Stromal cell of bone marrow (primary cell): ENCODE measurements at regions not wholly inside any gene's neighbourhood (a gene's known extent, or its start where the extent isn't known, plus 50 kb on each side); places are given as distances from the start of the nearest gene placed in this dataset.
"Not testable (repeated sequence)": the region's sequence is repeated elsewhere in the genome, so short reads cannot be mapped to it uniquely, and the experiment has no call there.

ENCODE experiments used
- DNase-seq: peaks from one replicate; pipeline ENCODE4 v3.0.0-alpha.2; 2012; ENCODE audit warnings: low read depth

DNA sequence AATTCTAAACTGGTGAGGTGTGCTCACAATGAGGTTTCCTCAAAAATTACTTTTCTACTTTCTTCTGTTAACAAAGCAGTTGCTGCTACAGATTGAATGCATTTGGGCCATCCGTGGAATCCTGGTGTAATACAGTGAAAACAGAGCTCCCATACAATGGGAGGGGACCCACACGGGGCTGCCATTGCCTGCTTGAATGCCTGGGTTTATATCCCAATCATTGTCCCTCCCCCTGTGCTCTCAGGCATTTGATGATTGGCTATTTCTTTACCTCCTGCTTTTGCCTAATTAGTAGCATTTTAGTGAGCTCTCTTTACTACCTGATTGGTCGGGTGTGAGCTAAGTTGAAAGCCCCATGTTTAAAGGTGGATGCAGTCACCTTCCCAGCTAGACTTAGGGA, 52.9 kb upstream of the CSF1 start:
- not testable (repeated sequence) for DNase-seq

DNA sequence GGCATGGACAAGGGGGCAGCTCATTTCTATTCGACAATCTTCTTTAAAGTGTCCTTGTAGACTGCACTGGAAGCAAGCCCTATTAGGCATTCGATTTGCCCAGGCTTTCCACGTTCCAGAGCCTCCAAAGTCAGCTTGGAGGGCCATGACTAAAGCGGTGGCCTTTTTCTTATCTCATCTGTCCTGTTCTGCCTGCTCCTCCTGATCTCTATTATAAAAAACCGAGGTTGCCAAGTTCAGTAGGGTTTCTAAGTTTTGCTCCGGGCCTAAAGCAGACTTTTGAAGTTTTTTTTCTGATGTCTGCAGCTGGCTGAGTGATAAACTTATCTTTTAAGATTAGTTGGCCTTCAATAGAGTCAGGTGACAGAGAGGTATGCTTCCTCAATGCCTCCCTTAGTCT, 54.7 kb upstream of the CSF1 start:
- DNase-seq: not testable (repeated sequence)

DNA sequence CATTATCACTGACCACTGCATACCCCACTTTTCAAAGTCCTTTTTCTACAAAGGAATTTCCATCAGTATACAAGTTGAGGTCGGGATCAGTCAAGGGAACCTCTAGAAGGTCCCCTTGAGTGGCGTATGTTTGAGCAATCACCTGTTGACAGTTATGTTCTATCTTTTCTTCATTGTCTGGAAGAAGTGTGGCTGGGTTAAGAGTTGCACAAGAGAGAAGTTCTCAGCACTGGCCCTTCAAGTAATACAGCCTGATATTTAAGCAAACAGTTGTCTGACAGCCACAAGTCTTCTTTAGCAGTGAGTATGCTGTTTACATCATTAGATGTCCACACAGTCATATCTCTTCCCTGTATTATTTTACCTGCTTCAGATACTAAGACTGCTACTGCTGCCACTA, 56.7 kb upstream of the CSF1 start:
- DNase-seq: not testable (repeated sequence)

DNA sequence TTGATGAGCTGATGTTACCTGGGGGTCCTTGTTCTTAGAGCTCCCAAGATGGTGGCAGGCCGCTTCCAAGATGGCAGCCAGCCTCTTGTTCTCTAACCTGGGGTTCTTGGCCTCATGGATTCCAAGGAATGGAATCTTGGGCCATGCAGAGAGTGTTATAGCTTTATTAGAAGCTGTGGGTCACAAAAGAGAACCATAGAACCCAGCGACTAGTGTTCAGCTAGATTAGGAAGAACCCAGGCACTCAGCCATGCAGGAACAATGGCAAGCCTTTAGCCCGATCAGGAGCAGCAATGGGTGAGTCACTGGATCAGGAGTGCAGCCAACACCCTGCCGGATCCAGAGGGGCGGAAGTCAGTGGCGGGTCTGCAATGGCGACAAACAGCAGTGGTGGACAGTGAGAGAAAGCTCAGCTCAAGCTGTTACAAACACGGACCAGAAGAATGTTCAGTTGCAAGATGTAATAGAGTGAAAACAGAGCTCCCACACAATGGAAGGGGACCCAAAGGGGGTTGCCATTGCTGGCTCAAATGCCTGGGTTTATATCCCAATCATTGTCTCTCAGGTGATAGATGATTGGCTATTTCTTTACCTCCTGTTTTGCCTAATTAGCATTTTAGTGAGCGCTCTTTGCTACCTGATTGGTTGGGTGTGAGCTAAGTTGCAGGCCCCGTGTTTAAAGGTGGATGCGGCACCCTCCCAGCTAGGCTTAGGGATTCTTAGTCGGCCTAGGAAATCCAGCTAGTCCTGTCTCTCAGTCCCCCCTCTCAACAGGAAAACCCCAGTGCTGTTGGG, 58.2 kb upstream of the CSF1 start:
- DNase-seq: not testable (repeated sequence)

DNA sequence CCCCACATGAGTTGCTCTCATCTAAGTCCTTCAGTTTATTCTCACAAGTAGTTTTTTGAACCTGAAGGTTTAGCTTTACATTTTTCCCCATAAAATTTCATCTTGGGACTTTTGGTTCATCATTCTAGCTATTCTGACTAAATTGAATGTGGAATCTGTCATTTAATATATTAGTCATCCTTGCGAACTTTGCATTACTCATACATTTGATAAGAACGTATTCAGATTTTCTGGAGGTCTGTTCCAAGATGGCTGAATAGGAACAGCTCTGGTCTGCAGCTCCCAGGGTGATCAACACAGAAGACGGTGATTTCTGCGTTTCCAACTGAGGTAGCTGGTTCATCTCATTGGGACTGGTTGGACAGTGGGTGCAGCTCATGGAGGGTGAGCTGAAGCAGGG, 59.8 kb upstream of the CSF1 start:
- DNase-seq: no peak

DNA sequence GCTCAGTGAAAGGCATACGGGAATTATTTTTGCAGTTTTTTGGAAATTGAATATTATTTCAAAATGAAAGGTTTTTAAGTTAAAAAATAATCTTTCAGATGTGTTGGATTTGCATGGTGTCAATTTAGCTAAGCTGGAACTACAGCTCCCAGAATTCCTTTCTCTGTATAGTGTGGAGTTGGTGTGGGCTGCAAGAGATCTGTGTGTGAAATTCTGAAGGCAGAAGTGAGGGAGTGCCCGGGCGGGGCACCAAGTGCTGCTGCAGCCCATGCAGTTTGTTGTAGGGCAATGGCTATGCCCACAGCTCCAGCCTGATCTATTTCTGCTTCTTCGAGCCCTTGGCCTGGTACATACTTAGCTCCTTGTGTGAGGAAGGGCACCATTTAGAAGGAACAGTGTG, 60.5 kb upstream of the CSF1 start:
- no peak for DNase-seq

DNA sequence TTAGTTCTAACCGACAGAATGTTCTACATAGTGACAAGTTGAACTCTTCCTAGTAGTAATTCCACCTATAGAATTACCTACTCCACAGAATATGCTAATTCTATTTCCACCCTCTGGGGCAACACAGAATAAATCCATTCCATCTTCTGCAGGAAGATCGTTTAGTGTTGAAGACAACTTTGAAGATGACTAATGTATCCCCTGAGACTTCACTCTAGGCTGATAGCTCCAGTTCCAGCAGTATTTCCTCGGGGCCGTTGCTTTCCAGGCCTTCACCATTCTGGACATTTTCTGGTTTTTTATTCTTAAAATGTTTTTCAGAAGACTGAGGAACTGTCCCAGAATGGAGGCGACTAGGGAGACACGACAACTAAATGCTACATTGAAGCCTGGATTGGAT, 61.0 kb upstream of the CSF1 start:
- DNase-seq: no peak

DNA sequence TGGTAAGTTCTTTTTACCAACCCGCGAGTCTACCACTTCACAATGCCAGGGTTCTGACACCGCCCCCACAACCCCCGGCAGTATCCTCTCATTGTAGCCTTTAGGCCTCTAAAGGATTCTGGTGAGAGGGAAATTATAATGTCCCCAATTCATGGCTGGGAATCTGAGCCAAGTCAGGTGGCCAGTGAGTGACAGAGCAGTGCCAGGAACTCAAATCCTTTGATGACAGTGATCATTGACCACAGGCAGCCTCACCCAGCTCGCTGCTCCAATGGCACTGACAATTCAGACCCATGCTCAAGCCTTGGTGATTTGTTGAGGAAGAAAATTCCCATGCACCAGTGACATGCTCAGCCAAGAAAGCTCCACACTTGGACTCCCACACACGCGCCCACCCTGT, 63.4 kb upstream of the CSF1 start:
- no peak for DNase-seq

DNA sequence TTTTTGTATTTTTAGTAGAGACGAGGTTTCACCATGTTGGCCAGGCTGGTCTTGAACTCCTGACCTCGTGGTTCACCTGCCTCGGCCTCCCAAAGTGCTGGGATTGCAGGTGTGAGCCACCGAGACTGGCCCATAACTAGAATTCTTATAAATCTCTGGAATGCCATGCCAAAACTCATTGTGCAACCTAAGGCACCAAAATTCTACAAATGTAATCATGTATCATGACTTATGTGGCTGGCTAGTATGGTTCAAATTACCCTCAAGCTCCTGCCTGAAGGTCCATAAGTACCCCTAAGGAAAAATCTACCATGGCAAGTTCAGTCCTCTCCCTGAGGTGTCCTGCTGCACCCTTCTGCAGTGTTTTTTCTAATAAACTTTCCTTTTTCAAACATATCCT, 63.8 kb upstream of the CSF1 start:
- no peak for DNase-seq

DNA sequence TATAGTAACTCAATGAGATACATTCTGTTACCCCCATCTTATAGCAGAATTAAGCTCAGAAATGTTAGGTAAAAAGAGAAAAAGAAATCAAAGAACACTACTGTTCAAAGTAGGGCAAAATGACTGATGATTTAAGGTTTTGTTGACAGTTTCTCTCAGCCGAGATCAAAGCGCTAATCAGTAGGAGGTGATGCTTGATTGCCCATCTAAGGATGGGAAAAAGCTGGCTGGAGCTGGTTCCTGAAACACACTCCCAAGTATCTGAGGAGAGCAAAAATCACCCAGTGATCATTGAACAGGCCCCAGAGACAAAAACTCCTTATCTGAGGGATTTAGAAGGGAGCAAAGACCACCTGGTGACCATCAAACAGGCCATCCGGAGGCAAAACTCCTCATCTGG, 64.5 kb upstream of the CSF1 start:
- no peak for DNase-seq

DNA sequence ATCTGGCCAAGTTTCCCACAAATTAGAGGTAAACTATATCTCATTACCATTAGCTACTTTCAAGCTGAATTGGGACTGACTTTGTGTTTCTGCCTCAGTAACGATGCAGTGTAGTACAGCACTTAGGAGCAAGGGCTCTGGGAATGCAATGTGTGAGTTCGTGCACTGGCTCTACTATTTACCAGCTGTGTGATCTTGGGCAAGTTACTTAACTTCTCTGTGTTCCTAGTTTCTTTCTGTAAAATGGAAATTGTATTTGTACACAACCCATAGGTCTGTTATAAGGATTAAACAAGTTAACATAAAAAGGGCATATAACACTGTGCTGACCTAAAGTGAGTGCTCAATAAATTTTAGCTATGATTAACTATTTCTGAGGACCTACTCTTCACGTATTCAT, 65.0 kb upstream of the CSF1 start:
- no peak for DNase-seq

DNA sequence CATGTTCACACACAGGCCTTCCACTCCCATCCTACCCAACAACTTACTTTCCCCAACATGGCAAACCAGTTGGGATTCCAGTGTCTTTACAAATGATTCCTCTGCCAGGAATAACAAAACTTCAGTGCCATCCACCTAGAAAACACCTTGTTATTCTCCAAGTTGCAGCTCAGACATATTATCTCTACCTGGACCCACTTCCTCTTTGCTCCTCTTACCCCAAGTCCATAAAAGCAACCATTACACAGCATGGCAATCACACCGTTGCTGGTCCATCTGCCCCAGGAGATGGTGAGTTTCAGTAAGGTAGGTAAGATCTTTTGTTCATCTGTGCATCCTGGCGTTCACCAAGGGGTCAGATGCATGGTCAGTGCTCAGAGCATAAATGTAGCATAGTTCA, 66.0 kb upstream of the CSF1 start:
- no peak for DNase-seq

DNA sequence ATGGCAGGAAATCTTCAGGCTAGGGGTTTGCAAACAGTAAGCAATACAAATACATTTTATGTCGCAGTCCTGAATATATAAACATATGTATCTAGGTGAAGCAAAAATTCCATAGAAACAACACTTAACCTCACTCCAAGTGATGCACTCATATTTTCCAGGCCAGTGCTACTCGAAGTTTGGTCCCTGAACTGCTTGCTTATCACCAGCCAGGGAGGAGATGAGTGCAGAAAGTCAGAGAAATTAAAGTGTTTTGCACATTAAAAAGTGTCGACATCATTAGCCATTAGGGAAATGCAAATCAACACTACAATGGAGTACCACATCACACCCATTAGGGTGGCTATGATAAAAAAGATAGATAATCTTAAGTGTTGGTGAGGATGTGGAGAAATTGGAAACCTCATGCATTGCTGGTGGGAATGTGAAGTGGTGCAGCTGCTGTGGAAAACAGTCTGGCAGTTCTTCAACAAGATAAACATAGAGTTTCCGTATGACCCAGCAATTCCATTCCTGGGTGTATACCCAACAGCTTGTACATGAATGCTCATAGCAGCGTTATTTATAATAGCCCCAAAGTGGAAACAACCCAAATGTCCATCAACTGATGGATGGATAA, 70.5 kb upstream of the CSF1 start:
- DNase-seq: no peak

DNA sequence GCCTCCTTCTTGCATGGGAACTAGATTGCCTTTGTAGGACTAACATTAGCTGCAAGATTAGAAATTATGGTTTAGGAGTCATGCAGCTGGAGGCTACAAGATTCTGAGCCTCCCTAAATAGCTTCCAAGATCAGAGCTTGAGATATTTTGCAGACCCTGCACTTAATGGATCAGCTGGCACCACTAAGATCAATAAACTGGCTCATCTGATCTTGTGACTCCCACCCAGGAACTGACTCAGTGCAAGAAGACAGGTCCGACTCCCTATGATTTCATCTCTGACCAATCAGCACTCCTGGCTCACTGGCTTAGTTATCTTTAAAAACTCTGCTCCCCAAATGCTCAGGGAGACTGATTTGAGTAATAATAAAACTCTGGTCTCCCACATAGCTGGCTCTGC, 71.4 kb upstream of the CSF1 start:
- DNase-seq: not testable (repeated sequence)

DNA sequence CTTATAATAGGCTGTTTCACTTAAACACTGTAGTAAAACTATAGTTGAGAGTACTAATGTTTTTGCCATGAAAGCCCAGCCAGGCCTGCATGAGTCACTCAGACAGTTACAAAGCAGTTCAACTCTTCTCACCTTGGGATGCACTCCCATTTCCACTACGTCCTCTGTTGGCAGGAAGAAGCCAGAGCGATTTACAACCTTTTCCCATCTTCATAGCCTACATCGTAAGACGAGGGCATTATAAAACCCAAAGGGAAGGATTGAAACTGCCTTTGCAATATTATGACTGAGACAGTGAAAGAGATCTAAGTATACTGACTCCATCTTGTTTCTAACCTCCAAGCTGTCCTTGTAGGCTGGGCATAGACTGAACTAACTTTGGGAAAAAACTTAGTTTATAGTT, 71.8 kb upstream of the CSF1 start:
- DNase-seq: no peak

DNA sequence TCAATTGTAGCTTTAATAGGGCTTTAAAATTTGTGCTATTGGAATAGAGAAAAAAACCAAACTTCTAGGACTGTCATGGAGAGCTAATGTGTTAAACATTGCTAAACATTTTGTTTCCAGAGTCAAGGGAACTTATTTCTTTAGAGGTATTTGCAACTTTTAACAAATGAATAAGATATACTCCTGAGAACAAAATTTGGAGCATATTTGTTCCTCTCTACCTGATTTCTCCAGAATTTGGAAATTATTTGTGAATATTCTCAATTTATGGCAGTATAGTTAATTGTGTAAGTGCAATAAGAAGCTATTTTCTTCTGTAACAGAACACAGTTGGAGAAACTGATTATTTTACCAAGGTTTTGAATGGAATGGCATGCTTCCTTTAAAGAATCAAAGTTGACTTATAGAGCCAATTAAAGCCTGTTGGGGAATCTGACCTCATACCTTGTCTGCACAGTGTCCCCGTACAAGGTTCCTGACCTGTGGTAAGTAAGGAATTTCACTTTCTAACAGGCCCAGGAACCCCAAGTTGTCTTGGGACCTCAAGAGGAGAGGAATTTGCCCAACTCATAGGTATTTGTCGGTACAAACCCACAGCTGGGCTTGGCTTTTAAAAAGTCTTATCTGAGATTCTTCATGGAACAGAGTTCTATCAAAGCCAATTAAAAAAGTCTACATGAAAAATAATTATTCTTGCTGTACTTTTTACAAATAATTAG, 72.6 kb upstream of the CSF1 start:
- no peak for DNase-seq

DNA sequence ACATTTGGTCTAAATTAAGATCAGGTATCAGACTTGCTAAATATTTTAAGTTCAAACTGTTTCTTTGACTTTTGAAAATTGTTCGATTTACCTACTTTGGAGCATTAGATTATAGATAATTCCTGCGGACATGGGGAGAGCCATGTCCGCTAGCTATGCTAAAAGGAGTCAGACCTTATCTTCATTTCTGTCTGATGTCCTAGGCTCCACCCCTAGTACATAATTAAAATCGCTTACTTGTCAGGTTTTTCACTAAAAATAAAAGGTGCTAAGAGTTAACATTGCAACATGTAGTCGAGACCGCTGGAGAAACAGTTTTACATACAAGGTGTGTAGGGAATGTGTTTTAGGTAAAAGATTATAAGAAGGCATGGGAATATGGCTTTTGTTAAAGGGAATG, 71.9 kb upstream of the EPS8L3 start:
- DNase-seq: not testable (repeated sequence)

DNA sequence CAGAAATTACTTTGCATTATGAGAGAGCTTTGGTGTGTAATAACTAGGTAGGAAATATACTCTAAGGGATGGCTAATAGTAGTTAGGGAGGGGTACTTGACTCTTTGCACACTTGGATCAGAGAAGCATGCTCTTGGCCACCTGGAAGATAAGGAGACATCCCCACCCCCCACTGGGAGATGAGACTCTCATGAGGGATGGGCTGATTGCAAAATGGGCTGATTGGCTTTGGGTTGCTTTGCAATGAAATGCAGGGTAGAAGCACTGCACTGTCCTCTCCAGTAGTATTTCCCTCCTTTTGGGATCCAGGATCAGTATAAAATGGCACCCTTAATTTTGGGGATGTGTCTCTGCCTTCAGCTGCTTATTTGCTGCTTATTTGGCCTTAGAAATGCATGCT, 71.2 kb upstream of the EPS8L3 start:
- no peak for DNase-seq

DNA sequence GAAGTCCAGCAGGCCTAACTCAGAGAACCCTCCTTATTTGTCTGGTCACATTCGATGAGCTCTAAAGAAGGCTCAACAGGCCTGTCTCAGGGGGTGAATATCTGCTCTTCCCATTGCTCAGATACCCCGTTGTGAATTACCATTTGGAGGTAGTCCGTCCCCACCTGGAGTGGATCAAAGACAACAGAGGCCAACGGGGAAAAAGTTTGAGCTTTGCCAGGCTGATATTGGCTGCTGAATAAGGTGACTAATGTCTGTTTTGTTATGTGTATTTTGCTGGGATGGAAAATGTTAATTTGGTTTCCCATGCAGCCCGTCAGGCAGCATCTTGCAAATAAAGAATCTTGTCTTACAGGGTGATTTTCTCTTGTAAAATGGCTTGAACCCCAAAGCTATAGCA, 69.2 kb upstream of the EPS8L3 start:
- no peak for DNase-seq

DNA sequence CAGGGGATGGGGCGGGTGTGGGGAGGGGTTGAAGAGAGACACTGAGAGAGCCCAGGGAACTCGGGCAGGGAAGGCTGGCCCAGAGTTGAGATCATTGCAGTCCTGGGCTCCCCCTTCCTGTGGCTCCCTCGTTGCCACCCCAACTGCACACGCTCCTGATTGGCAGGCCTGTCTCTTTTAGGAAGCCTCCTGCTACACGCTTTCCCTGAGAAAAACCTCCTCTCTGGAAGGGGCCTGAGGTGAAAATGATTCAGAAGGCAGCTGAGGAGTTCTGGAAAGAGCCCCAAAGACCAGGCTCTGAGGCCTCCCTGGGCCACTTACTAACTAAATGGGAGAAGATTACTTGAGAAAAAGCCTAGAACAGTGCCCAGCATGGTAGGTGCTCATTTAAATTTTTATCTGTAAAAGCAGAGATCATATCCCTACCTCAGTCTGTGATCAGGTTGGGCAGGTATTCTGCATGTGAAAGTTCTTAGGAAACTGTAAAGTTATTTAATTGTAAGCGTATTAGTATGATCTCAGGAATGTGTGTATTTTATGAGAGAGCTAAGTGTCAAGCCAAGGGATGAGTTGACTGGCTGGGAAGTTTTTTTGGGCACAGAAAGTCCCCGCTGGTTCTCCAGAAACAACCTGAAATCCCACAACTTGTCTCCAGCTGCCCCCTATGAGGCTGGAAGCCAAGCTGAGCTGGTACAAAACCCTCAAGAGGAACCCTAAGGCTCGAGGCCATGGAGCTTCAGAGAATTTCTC, 65.2 kb upstream of the EPS8L3 start:
- no peak for DNase-seq

DNA sequence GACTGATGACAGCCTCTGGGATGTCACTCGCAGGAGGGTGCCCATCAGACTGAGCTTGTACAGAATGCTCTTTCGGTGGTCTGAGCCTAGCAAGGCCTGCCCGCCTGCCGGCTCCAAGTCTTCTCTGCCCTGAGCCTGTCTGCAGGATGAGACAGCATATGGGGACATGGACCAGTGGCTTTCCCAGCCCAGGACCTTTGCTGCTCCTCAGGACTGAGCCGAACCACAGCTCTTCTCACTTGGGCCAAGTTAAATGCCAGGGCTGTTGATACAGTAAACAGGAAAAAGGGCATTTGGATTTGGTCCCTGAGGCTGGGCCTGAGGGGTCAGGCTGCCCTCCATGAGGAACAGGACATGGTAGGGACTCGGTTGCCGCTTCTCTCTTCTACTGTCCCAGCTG, 64.3 kb upstream of the EPS8L3 start:
- DNase-seq: no peak

DNA sequence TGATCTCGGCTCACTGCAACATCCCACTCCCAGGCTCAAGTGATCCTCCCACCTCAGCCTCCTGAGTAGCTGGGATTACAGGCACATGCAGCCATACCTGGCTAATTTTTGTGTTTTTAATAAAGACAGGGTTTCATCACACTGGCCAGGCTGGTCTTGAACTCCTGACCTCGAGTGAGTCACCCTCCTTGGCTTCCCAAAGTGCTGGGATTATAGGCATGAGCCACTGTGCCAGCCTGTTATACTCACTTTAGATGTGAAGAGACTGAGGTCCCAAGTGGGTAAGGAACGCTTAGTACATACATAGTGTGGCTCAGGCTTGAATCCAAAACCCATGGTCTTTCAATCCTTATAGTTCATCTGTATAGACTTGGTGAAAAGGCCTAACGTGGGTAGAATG, 63.7 kb upstream of the EPS8L3 start:
- no peak for DNase-seq

DNA sequence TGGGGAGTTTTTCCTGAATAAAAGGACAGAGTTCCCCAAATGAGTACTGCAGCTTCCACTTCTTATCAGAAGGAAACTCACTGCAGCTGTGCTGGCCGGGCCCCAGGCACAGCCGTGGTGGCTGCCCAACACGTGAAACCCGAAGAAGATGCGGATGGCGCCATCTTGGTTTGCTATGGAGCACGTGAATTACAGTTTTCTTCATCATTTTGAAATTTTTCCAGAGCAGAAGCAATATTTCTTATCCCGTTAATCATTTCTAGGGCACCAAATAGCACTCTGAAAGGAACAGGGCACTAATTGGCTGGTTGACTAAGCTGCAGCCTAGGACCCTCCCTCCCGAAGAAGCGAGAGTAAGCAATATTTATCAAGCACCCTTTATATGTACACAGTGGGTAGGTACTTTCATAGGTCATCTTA, 63.2 kb upstream of the EPS8L3 start:
- no peak for DNase-seq
